HEK293T (cell line): ENCODE measurements at regions not wholly inside any gene's neighbourhood (a gene's known extent, or its start where the extent isn't known, plus 50 kb on each side); places are given as distances from the start of the nearest gene placed in this dataset.

ENCODE experiments used
- CTCF ChIA-PET: fragments of 350-600 bp; formaldehyde crosslinking; extraction: SDS; loops from one replicate; lab custom pipeline; 2021; ENCODE audit warnings: antibody characterized with exemption, inconsistent platforms; lab: Yijun Ruan, JAX
- POLR2A ChIA-PET: fragments of 350-600 bp; formaldehyde crosslinking; extraction: SDS; loops from one replicate; lab custom pipeline; 2020; ENCODE audit warnings: antibody characterized with exemption, inconsistent platforms; lab: Yijun Ruan, JAX
- DNase-seq: peaks from one replicate; pipeline ENCODE4 v3.0.0; 2012; ENCODE audit warnings: mixed read lengths; ENCODE audit errors: extremely low spot score
- ARNT ChIP-seq: fragments of 450-650 bp; IDR thresholded peaks from 2 replicates; pipeline ENCODE4 v1.6.1; 2017; ENCODE audit warnings: mild to moderate bottlenecking
- BHLHE40 ChIP-seq: fragments of 450-650 bp; IDR thresholded peaks from 2 replicates; pipeline ENCODE4 v1.6.1; 2016; ENCODE audit warnings: mild to moderate bottlenecking, moderate library complexity, borderline replicate concordance
- CTBP1 ChIP-seq: fragments of 450-650 bp; IDR thresholded peaks from 2 replicates; pipeline ENCODE4 v1.6.1; 2016; ENCODE audit warnings: borderline replicate concordance
- ELF4 ChIP-seq: fragments of 450-650 bp; IDR thresholded peaks from 2 replicates; pipeline ENCODE4 v1.6.1; 2017; ENCODE audit warnings: antibody characterized with exemption
- FOXA1 ChIP-seq: fragments of 450-650 bp; IDR thresholded peaks from 2 replicates; pipeline ENCODE4 v1.6.1; 2016; ENCODE audit warnings: mild to moderate bottlenecking
- FOXK2 ChIP-seq: fragments of 450-650 bp; IDR thresholded peaks from 2 replicates; pipeline ENCODE4 v1.6.1; 2016; ENCODE audit warnings: mild to moderate bottlenecking
- FOXM1 ChIP-seq: fragments of 450-650 bp; IDR thresholded peaks from 2 replicates; pipeline ENCODE4 v1.6.1; 2017; ENCODE audit warnings: mild to moderate bottlenecking, borderline replicate concordance
- HDGF ChIP-seq: fragments of 450-650 bp; IDR thresholded peaks from 2 replicates; pipeline ENCODE4 v1.6.1; 2017; ENCODE audit warnings: antibody characterized with exemption, borderline replicate concordance
- L3MBTL2 ChIP-seq: fragments of 450-650 bp; conservative IDR thresholded peaks from 2 replicates; pipeline ENCODE4 v1.6.1; 2016; ENCODE audit warnings: mild to moderate bottlenecking
- LEF1 ChIP-seq: fragments of 450-650 bp; IDR thresholded peaks from 2 replicates; pipeline ENCODE4 v1.6.1; 2017; ENCODE audit warnings: mild to moderate bottlenecking, borderline replicate concordance
- NFRKB ChIP-seq: fragments of 450-650 bp; IDR thresholded peaks from 2 replicates; pipeline ENCODE4 v1.6.1; 2016; ENCODE audit warnings: mild to moderate bottlenecking, moderate library complexity
- PKNOX1 ChIP-seq: fragments of 450-650 bp; IDR thresholded peaks from 2 replicates; pipeline ENCODE4 v1.6.1; 2016
- SP1 ChIP-seq: fragments of 450-650 bp; IDR thresholded peaks from 2 replicates; pipeline ENCODE4 v1.6.1; 2017
- SUZ12 ChIP-seq: fragments of 450-650 bp; IDR thresholded peaks from 2 replicates; pipeline ENCODE4 v1.6.1; 2016; ENCODE audit warnings: mild to moderate bottlenecking
- TARDBP ChIP-seq: fragments of 450-650 bp; IDR thresholded peaks from 2 replicates; pipeline ENCODE4 v1.6.1; 2016
- ZNF384 ChIP-seq: fragments of 450-650 bp; IDR thresholded peaks from 2 replicates; pipeline ENCODE4 v1.6.1; 2016

- CTCF ChIA-PET = no interaction called here
- POLR2A ChIA-PET = no interaction called here
- DNase-seq = no peak
- TF ChIP-seq TARDBP = no peak
- no peak for TF ChIP-seq FOXA1
- TF ChIP-seq PKNOX1 = no peak
- TF ChIP-seq LEF1 = no peak
- TF ChIP-seq ELF4 = no peak
These were observed 112.1 kb downstream of the DLL1 start for GRCh38 chr6:170178561-170179477.

GRCh38 chr6:170177772-170178560, 112.9 kb downstream of the DLL1 start:
- no peak for DNase-seq
- CTCF ChIA-PET = no interaction called here
- TF ChIP-seq CTBP1 = no peak
- TF ChIP-seq BHLHE40 = no peak
- no peak for TF ChIP-seq SP1
- no peak for TF ChIP-seq FOXA1
- TF ChIP-seq SUZ12 = no peak
- TF ChIP-seq L3MBTL2 = no peak
- no peak for TF ChIP-seq ARNT
- no peak for TF ChIP-seq HDGF
- no peak for TF ChIP-seq ZNF384
- POLR2A ChIA-PET = no interaction called here

GRCh38 chr6:170176898-170177771, 113.7 kb downstream of the DLL1 start:
- TF ChIP-seq NFRKB (no peak), FOXK2 (no peak), L3MBTL2 (peak; percentile 88), FOXM1 (no peak), TARDBP (no peak), ZNF384 (no peak), BHLHE40 (no peak), ELF4 (no peak), CTBP1 (no peak)
- peak; percentile 54 for DNase-seq
- POLR2A ChIA-PET = no interaction called here
- CTCF ChIA-PET = no interaction called here

- DNase-seq = peak; percentile 57
- TF ChIP-seq LEF1 (no peak), NFRKB (no peak), FOXA1 (no peak), PKNOX1 (no peak)
- POLR2A ChIA-PET = no interaction called here
These were observed 114.6 kb downstream of the DLL1 start for GRCh38 chr6:170176136-170176897.

GRCh38 chr6:170175644-170176135, 115.2 kb downstream of the DLL1 start:
- CTCF ChIA-PET = no interaction called here
- POLR2A ChIA-PET = no interaction called here
- no peak for DNase-seq
- TF ChIP-seq L3MBTL2 (no peak), BHLHE40 (no peak), CTBP1 (no peak), TARDBP (no peak), SUZ12 (no peak), LEF1 (no peak), ELF4 (no peak), FOXK2 (no peak), ARNT (no peak), NFRKB (no peak), FOXA1 (no peak), PKNOX1 (no peak), SP1 (no peak), HDGF (no peak), FOXM1 (no peak)

More at GRCh38 chr6:170176136-170176897, 114.6 kb downstream of the DLL1 start:
- CTCF ChIA-PET = no interaction called here
